ENCODE measurements at regions not wholly inside any gene's neighbourhood (a gene's known extent, or its start where the extent isn't known, plus 50 kb on each side); places are given as distances from the start of the nearest gene placed in this dataset.

GRCh38 chr2:23065210-23065609 is 319.8 kb upstream of the KLHL29 start:
- no peak for TF ChIP-seq POLR2AphosphoS5 (IDR thresholded peaks at IDR 0.05; ENCODE audit: low read depth, low read length)
- TF ChIP-seq POLR2A (IDR thresholded peaks at IDR 0.05; ENCODE audit: low read depth, low read length): no peak
